ENCODE measurements at regions not wholly inside any gene's neighbourhood (a gene's known extent, or its start where the extent isn't known, plus 50 kb on each side); places are given as distances from the start of the nearest gene placed in this dataset.
"Not testable (repeated sequence)": the region's sequence is repeated elsewhere in the genome, so short reads cannot be mapped to it uniquely, and the experiment has no call there.

DNA sequence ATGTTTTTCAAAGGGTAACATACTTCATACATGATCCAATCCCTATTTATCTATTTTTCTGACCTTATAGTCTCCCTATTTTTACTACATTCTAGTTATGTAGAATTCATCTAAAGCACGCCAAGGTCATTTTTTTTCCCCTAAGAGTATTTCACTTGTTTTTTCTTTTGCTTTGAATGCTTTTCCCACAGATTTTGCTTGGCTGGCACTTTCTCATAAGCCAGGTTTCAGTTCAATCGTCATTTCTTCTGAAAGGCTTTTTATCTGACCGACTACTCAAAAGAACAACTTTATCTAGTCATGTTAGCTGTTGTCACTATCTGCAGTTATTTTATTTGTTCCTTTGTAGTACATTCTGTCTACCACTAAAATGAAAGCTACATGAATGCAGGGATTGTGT, 1274.6 kb downstream of the REEP3 start:
- H3K9me3 ChIP-seq (ENCODE audit: control insufficient read depth in 5 of 5, low read length in 5 of 5), result no peaks in the 10 kb centered on the region
- no peak overlapping the region for H3K27ac ChIP-seq (ENCODE audit: low read depth, low read length)
- no peaks in the 10 kb centered on the region for H3K27me3 ChIP-seq (ENCODE audit: control insufficient read depth in 5 of 5, insufficient read depth in 4 of 5, low read length in 5 of 5)
- H3K4me3 ChIP-seq (ENCODE audit: low read depth in 1 of 5, low read length in 5 of 5), result no peak overlapping the region
- H3K36me3 ChIP-seq (ENCODE audit: control insufficient read depth in 5 of 5, insufficient read depth in 5 of 5, low read length in 5 of 5), result no peaks in the 10 kb centered on the region
- no peaks in the 10 kb centered on the region for H3K4me1 ChIP-seq (ENCODE audit: control insufficient read depth in 5 of 5, insufficient read depth in 5 of 5, low read length in 5 of 5)
- no peak overlapping the region for H3K9ac ChIP-seq (ENCODE audit: low read length in 5 of 5)

DNA sequence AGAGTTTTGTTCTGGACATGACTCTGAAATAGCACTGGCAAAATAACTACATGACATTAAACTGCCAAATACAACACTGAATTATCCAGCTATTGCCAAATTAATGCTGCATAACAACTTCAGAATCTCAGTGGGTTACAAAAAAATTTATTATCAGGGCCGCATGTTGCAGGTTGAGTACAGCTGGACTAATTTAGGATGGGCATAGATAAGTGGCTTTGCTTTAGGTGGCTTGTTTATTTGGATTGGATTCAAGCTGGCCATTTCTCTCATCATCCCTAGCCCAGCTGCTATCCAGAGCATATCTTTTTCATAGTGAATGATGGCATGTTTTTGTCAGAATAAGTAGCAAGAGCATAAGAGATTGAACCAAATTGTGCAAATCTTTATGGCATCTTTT, 1277.1 kb downstream of the REEP3 start:
- Histone ChIP-seq H3K9me3 (ENCODE audit: control insufficient read depth in 5 of 5, low read length in 5 of 5) (peaks cover 0 to under 1% (median 0%) of the 10 kb centered on the region in 5 donors), H3K9ac (ENCODE audit: low read length in 5 of 5) (no peak overlapping the region), H3K4me1 (ENCODE audit: control insufficient read depth in 5 of 5, insufficient read depth in 5 of 5, low read length in 5 of 5) (no peaks in the 10 kb centered on the region), H3K4me3 (ENCODE audit: low read depth in 1 of 5, low read length in 5 of 5) (no peak overlapping the region), H3K36me3 (ENCODE audit: control insufficient read depth in 5 of 5, insufficient read depth in 5 of 5, low read length in 5 of 5) (no peaks in the 10 kb centered on the region), H3K27ac (ENCODE audit: low read depth, low read length) (no peak overlapping the region), H3K27me3 (ENCODE audit: control insufficient read depth in 5 of 5, insufficient read depth in 4 of 5, low read length in 5 of 5) (no peaks in the 10 kb centered on the region)

DNA sequence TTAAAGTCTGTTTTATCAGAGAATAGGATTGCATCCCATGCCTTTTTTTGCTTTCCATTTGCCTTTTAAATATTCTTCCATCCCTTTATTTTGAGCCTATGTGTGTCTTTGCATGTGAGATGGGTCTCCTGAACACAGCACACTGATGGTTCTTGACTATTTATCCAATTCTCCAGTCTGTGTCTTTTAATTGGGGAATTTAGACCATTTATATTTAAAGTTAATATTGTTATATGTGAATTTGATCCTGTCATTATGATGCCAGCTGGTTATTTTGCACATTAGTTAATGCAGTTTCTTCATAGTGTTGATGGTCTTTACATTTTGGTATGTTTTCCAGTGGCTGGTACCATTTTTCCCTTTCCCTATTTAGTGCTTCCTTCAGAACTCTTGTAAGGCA, 1287.0 kb downstream of the REEP3 start:
- not testable (repeated sequence) for H3K27me3 ChIP-seq (ENCODE audit: control insufficient read depth in 5 of 5, insufficient read depth in 4 of 5, low read length in 5 of 5); H3K36me3 ChIP-seq (ENCODE audit: control insufficient read depth in 5 of 5, insufficient read depth in 5 of 5, low read length in 5 of 5)

DNA sequence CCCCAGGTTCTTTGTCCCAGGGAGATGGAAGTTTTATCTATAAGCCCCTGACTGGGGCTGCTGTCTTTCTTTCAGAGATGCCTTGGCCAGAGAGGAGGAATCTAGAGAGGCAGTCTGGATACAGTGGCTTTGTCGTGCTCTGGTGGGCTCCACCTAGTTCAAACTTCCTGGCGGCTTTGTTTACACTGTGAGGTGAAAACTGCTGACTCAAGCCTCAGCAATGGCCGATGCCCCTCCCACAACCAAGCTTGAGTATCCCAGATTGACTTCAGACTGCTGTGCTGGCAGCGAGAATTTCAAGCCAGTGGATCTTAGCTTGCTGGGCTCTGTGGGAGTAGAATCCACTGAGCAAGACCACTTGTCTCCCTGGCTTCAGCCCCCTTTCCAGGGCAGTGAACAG, 1288.8 kb downstream of the REEP3 start:
- not testable (repeated sequence) for H3K27ac ChIP-seq (ENCODE audit: low read depth, low read length); H3K4me3 ChIP-seq (ENCODE audit: low read depth in 1 of 5, low read length in 5 of 5); H3K4me1 ChIP-seq (ENCODE audit: control insufficient read depth in 5 of 5, insufficient read depth in 5 of 5, low read length in 5 of 5); H3K27me3 ChIP-seq (ENCODE audit: control insufficient read depth in 5 of 5, insufficient read depth in 4 of 5, low read length in 5 of 5); H3K9ac ChIP-seq (ENCODE audit: low read length in 5 of 5); H3K36me3 ChIP-seq (ENCODE audit: control insufficient read depth in 5 of 5, insufficient read depth in 5 of 5, low read length in 5 of 5)
- H3K9me3 ChIP-seq (ENCODE audit: control insufficient read depth in 5 of 5, low read length in 5 of 5), result peaks cover 0 to 15% (median 2%) of the 10 kb centered on the region in 5 donors

More for the DNA sequence above, 1287.0 kb downstream of the REEP3 start:
- H3K9ac ChIP-seq (ENCODE audit: low read length in 5 of 5); H3K4me1 ChIP-seq (ENCODE audit: control insufficient read depth in 5 of 5, insufficient read depth in 5 of 5, low read length in 5 of 5); H3K4me3 ChIP-seq (ENCODE audit: low read depth in 1 of 5, low read length in 5 of 5); H3K27ac ChIP-seq (ENCODE audit: low read depth, low read length): not testable (repeated sequence)
- peaks cover 0 to 21% (median 2%) of the 10 kb centered on the region in 5 donors for H3K9me3 ChIP-seq (ENCODE audit: control insufficient read depth in 5 of 5, low read length in 5 of 5)

DNA sequence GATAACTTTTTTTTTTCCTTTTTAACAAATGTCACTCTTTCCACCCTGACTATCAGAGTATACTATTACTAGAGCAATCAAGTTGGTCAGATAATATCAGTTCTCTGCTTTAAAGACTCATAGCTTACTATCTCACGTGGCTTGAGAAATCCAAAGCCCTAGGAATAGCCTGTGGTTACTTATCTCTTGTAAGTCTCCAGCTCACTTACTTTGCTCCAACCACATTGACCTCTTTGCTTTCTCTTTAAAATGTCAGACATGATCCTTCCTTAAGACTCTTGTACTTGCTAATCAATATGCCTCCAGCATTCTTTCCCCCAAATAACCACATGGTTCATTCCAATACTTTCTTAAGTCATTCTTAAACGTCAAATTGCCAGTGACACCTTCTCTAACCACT, 1292.2 kb downstream of the REEP3 start:
- Histone ChIP-seq H3K36me3 (ENCODE audit: control insufficient read depth in 5 of 5, insufficient read depth in 5 of 5, low read length in 5 of 5) (no peaks in the 10 kb centered on the region), H3K4me1 (ENCODE audit: control insufficient read depth in 5 of 5, insufficient read depth in 5 of 5, low read length in 5 of 5) (no peaks in the 10 kb centered on the region), H3K27ac (ENCODE audit: low read depth, low read length) (no peak overlapping the region), H3K4me3 (ENCODE audit: low read depth in 1 of 5, low read length in 5 of 5) (no peak overlapping the region), H3K9me3 (ENCODE audit: control insufficient read depth in 5 of 5, low read length in 5 of 5) (peaks cover 0 to 11% (median 2%) of the 10 kb centered on the region in 5 donors), H3K27me3 (ENCODE audit: control insufficient read depth in 5 of 5, insufficient read depth in 4 of 5, low read length in 5 of 5) (no peaks in the 10 kb centered on the region), H3K9ac (ENCODE audit: low read length in 5 of 5) (no peak overlapping the region)

DNA sequence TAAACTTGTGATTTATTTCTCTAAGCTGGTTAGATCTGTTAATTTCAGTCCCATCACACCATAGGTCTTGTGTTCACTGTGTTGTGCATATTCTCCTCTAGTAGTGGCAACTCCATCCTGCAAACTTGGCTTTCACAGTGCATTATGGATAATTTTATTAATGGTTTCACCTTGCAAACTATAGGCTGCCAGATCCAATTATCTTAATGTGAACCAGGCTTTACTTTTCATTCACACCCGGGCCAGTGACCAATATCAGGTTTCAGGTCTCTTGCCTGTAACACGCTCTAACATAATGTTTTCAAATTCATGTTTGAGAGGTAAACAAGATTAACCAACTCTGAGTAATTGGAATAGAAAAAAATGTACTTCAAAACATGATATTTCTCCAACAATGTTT, 1293.0 kb downstream of the REEP3 start:
- H3K27ac ChIP-seq (ENCODE audit: low read depth, low read length), result no peak overlapping the region
- no peak overlapping the region for H3K9ac ChIP-seq (ENCODE audit: low read length in 5 of 5)
- H3K9me3 ChIP-seq (ENCODE audit: control insufficient read depth in 5 of 5, low read length in 5 of 5), result peaks cover 0 to 10% (median 2%) of the 10 kb centered on the region in 5 donors
- no peaks in the 10 kb centered on the region for H3K36me3 ChIP-seq (ENCODE audit: control insufficient read depth in 5 of 5, insufficient read depth in 5 of 5, low read length in 5 of 5)
- H3K4me1 ChIP-seq (ENCODE audit: control insufficient read depth in 5 of 5, insufficient read depth in 5 of 5, low read length in 5 of 5), result no peaks in the 10 kb centered on the region
- H3K4me3 ChIP-seq (ENCODE audit: low read depth in 1 of 5, low read length in 5 of 5), result no peak overlapping the region
- no peaks in the 10 kb centered on the region for H3K27me3 ChIP-seq (ENCODE audit: control insufficient read depth in 5 of 5, insufficient read depth in 4 of 5, low read length in 5 of 5)

DNA sequence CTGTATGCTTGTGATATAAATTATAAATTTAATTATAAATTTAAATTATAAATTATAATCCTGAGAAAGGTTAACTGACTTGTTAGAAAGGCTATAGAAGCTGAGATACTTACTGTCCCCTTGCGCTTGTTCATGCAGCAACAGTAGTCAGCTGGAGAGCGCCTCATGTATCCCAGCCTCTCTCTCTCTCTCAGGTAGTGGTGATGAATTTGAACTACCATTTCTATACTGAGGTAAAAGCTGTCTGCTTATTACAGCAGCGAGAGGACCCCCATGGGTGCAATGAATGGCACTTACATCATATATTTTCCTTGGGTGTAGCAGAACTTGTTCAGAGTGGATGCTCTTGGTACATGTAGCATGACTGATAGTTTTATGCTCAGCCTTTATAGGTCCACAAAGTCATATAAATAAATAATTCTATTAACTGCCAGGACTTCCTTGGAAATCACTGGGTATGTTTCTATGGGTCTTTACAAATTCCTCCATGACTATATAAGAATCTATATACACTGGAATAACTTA, 1308.7 kb downstream of the REEP3 start:
- H3K9ac ChIP-seq (ENCODE audit: low read length in 5 of 5), result no peak overlapping the region
- peaks cover 0 to 4% (median 0%) of the 10 kb centered on the region in 5 donors for H3K27me3 ChIP-seq (ENCODE audit: control insufficient read depth in 5 of 5, insufficient read depth in 4 of 5, low read length in 5 of 5)
- H3K4me3 ChIP-seq (ENCODE audit: low read depth in 1 of 5, low read length in 5 of 5), result no peak overlapping the region
- no peaks in the 10 kb centered on the region for H3K4me1 ChIP-seq (ENCODE audit: control insufficient read depth in 5 of 5, insufficient read depth in 5 of 5, low read length in 5 of 5)
- H3K36me3 ChIP-seq (ENCODE audit: control insufficient read depth in 5 of 5, insufficient read depth in 5 of 5, low read length in 5 of 5), result no peaks in the 10 kb centered on the region
- no peak overlapping the region for H3K27ac ChIP-seq (ENCODE audit: low read depth, low read length)
- no peaks in the 10 kb centered on the region for H3K9me3 ChIP-seq (ENCODE audit: control insufficient read depth in 5 of 5, low read length in 5 of 5)

DNA sequence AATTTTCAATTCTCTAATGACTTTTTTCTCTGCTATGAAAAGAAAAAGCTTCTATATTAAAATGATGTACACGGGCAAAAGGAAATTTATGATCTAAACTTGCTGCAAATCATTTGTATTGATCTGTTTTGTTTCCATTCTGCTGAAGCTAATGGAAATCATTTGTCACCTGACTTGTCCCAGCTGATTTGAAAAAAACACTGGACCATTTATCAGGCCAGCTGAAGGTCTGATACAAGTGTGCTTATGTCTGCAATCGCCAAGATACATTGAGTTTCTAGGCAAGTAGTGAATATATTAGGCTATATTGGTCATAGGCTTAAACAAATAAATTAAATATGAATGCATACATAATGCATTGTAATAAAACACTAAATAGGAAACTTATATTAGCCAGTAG, 1309.7 kb downstream of the REEP3 start:
- Histone ChIP-seq H3K27ac (ENCODE audit: low read depth, low read length) (no peak overlapping the region), H3K4me1 (ENCODE audit: control insufficient read depth in 5 of 5, insufficient read depth in 5 of 5, low read length in 5 of 5) (no peaks in the 10 kb centered on the region), H3K27me3 (ENCODE audit: control insufficient read depth in 5 of 5, insufficient read depth in 4 of 5, low read length in 5 of 5) (no peaks in the 10 kb centered on the region), H3K36me3 (ENCODE audit: control insufficient read depth in 5 of 5, insufficient read depth in 5 of 5, low read length in 5 of 5) (no peaks in the 10 kb centered on the region), H3K9ac (ENCODE audit: low read length in 5 of 5) (no peak overlapping the region), H3K4me3 (ENCODE audit: low read depth in 1 of 5, low read length in 5 of 5) (no peak overlapping the region), H3K9me3 (ENCODE audit: control insufficient read depth in 5 of 5, low read length in 5 of 5) (no peaks in the 10 kb centered on the region)

DNA sequence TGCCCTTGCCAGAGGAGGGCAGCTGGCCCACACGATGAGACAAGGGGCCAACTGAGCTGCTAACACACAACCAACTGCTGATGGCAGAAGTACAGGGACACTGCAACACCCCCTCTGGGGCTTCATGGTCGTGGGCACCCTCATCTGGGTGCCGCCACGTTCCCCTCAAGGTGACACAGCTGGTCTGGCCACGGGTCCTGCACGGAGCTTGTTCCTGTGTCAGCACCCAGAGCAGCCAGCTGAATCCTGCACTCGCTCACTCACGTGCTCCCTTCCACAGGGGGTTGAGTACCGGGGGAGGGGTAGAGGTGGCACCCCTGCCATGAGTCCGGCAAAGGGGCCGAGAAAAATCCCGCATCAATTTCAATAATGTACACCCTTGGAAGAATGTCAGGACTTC, 1319.1 kb downstream of the REEP3 start:
- Histone ChIP-seq H3K27me3 (ENCODE audit: control insufficient read depth in 5 of 5, insufficient read depth in 4 of 5, low read length in 5 of 5) (no peaks in the 10 kb centered on the region), H3K9me3 (ENCODE audit: control insufficient read depth in 5 of 5, low read length in 5 of 5) (peaks cover 0 to 5% (median 0%) of the 10 kb centered on the region in 5 donors), H3K4me1 (ENCODE audit: control insufficient read depth in 5 of 5, insufficient read depth in 5 of 5, low read length in 5 of 5) (no peaks in the 10 kb centered on the region)

DNA sequence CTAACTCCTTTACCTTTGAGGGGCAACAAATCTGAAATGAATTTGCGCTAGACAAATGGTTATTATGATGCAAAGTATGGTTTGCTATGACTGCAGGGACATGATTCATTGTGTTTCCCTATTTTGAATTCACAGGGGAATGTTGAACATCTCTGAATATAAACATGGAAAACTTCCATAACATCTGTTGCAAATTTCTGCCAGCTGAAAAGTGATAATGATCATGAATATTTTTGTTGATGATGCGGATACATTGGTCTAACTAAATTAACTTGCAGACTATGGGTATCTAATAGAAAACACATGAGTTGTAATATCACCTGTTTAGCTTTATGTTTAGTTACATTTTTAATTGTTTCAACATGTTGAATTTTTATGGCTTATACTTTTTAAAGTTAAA, 1325.5 kb downstream of the REEP3 start:
- no peaks in the 10 kb centered on the region for H3K9me3 ChIP-seq (ENCODE audit: control insufficient read depth in 5 of 5, low read length in 5 of 5)
- no peak overlapping the region for H3K9ac ChIP-seq (ENCODE audit: low read length in 5 of 5)
- no peaks in the 10 kb centered on the region for H3K4me1 ChIP-seq (ENCODE audit: control insufficient read depth in 5 of 5, insufficient read depth in 5 of 5, low read length in 5 of 5)
- H3K27me3 ChIP-seq (ENCODE audit: control insufficient read depth in 5 of 5, insufficient read depth in 4 of 5, low read length in 5 of 5), result no peaks in the 10 kb centered on the region
- no peaks in the 10 kb centered on the region for H3K36me3 ChIP-seq (ENCODE audit: control insufficient read depth in 5 of 5, insufficient read depth in 5 of 5, low read length in 5 of 5)
- no peak overlapping the region for H3K4me3 ChIP-seq (ENCODE audit: low read depth in 1 of 5, low read length in 5 of 5)
- H3K27ac ChIP-seq (ENCODE audit: low read depth, low read length), result no peak overlapping the region

More for the DNA sequence above, 1319.1 kb downstream of the REEP3 start:
- Histone ChIP-seq H3K27ac (ENCODE audit: low read depth, low read length) (no peak overlapping the region), H3K4me3 (ENCODE audit: low read depth in 1 of 5, low read length in 5 of 5) (no peak overlapping the region), H3K9ac (ENCODE audit: low read length in 5 of 5) (no peak overlapping the region), H3K36me3 (ENCODE audit: control insufficient read depth in 5 of 5, insufficient read depth in 5 of 5, low read length in 5 of 5) (no peaks in the 10 kb centered on the region)

DNA sequence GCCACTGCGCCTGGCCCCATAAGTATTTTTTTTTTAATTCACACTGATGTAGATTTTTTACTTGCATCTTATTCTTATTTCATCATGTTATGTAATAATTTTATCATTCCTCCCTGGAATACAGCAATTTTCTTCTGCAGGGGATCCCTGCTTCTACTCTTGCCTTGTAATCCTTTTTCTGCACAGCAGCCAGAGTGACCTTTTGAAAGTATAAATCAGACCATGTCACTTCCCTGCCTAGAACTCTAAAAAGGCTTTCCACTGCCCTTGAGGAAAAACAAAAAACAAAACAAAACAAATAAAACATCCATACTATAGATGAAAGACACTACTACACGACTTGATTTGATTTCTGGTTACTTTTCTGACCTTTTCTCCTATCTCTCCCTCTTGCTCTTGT, 1334.7 kb downstream of the REEP3 start:
- H3K9me3 ChIP-seq (ENCODE audit: control insufficient read depth in 5 of 5, low read length in 5 of 5), result no peaks in the 10 kb centered on the region

More for the DNA sequence above, 1334.7 kb downstream of the REEP3 start:
- Histone ChIP-seq H3K27ac (ENCODE audit: low read depth, low read length) (no peak overlapping the region), H3K36me3 (ENCODE audit: control insufficient read depth in 5 of 5, insufficient read depth in 5 of 5, low read length in 5 of 5) (no peaks in the 10 kb centered on the region), H3K4me3 (ENCODE audit: low read depth in 1 of 5, low read length in 5 of 5) (no peak overlapping the region), H3K27me3 (ENCODE audit: control insufficient read depth in 5 of 5, insufficient read depth in 4 of 5, low read length in 5 of 5) (no peaks in the 10 kb centered on the region), H3K4me1 (ENCODE audit: control insufficient read depth in 5 of 5, insufficient read depth in 5 of 5, low read length in 5 of 5) (no peaks in the 10 kb centered on the region), H3K9ac (ENCODE audit: low read length in 5 of 5) (no peak overlapping the region)
